Lung (tissue), 11 donors: ENCODE measurements at regions not wholly inside any gene's neighbourhood (a gene's known extent, or its start where the extent isn't known, plus 50 kb on each side); places are given as distances from the start of the nearest gene placed in this dataset.

Source experiments
- ATAC-seq: fragments of 200-7000 bp; cut with Tn5 transposase; one replicate; pipeline ENCODE4 v1.9.1; 2020; ENCODE audit warnings: moderate number of reproducible peaks; ENCODE audit not compliant: insufficient read depth, low FRiP score
- DNase-seq, 3 donors: peaks; one replicate each; pipeline ENCODE4 v3.0.0-alpha.2; 2013 to 2017
- H3K27ac ChIP-seq, 2 donors: one replicate each; pipeline ENCODE4 v1.5.1; 2013; ENCODE audit warnings: mild to moderate bottlenecking in 2 of 2, moderate library complexity in 2 of 2, control low read depth in 1 of 2, inconsistent platforms in 1 of 2, low read depth in 1 of 2, low read length in 1 of 2
- H3K27me3 ChIP-seq, 3 donors: one replicate each; pipeline ENCODE4 v1.5.1; 2013; ENCODE audit warnings: low read length in 2 of 3; ENCODE audit not compliant: control insufficient read depth in 3 of 3, insufficient read depth in 3 of 3
- H3K36me3 ChIP-seq, 4 donors: one replicate each; pipeline ENCODE4 v1.5.1; 2013; ENCODE audit warnings: low read length in 4 of 4, mild to moderate bottlenecking in 1 of 4, moderate library complexity in 1 of 4; ENCODE audit not compliant: control insufficient read depth in 4 of 4, insufficient read depth in 4 of 4
- H3K4me1 ChIP-seq, 5 donors: one replicate each; pipeline ENCODE4 v1.5.1; 2013; ENCODE audit warnings: low read length in 5 of 5, mild to moderate bottlenecking in 2 of 5, moderate library complexity in 1 of 5; ENCODE audit not compliant: control insufficient read depth in 5 of 5, insufficient read depth in 5 of 5
- H3K4me3 ChIP-seq: one replicate; pipeline ENCODE4 v1.5.1; 2013; ENCODE audit warnings: mild to moderate bottlenecking, control low read depth, moderate library complexity
- H3K9ac ChIP-seq, 2 donors: one replicate each; pipeline ENCODE4 v1.5.1; 2013; ENCODE audit warnings: low read length in 2 of 2, control low read depth in 1 of 2; ENCODE audit not compliant: insufficient read depth in 1 of 2
- H3K9me3 ChIP-seq, 4 donors: one replicate each; pipeline ENCODE4 v1.5.1; 2013; ENCODE audit warnings: low read length in 3 of 4, mild to moderate bottlenecking in 1 of 4, moderate library complexity in 1 of 4; ENCODE audit not compliant: control insufficient read depth in 4 of 4, insufficient read depth in 3 of 4
- WGBS, 2 donors: extraction: QIAGEN DNeasy Blood & Tissue Kit; methylation state at CpG; one replicate each; pipeline ENCODE4 v1.1.7; 2013; 5-methylcytosine and 5-hydroxymethylcytosine counted together
- TF ChIP-seq, protein P1 (sequence below): IDR thresholded peaks from 2 replicates; pipeline ENCODE4 v1.5.1; 2012; ENCODE audit warnings: mild to moderate bottlenecking; ENCODE audit errors: control extremely low read depth, extremely low read depth
- donor health status: control.
- donor health status: control.
- donor health status: Bipolar disorder and iron deficiency.
- donor health status: healthy.
- donor health status: DM: yes; HTN: yes; CAD: no.

GRCh38 chr13:29955137-29955650, 104.8 kb upstream of the UBL3 start:
- no peaks in the 10 kb centered on the region for H3K27me3 ChIP-seq
- peaks cover 0 to 1% (median 0%) of the 10 kb centered on the region in 4 donors for H3K9me3 ChIP-seq
- 93 to 94% methylated on average over 2 of the region's 2 CpGs for WGBS, 2 donors
- ATAC-seq: no peak
- H3K4me1 ChIP-seq: peaks cover 0 to 3% (median 0%) of the 10 kb centered on the region in 5 donors
- DNase-seq: no peak
- H3K27ac ChIP-seq: no peak overlapping the region
- no peak overlapping the region for H3K4me3 ChIP-seq
- no peaks in the 10 kb centered on the region for H3K36me3 ChIP-seq
- TF ChIP-seq, protein P1, sequence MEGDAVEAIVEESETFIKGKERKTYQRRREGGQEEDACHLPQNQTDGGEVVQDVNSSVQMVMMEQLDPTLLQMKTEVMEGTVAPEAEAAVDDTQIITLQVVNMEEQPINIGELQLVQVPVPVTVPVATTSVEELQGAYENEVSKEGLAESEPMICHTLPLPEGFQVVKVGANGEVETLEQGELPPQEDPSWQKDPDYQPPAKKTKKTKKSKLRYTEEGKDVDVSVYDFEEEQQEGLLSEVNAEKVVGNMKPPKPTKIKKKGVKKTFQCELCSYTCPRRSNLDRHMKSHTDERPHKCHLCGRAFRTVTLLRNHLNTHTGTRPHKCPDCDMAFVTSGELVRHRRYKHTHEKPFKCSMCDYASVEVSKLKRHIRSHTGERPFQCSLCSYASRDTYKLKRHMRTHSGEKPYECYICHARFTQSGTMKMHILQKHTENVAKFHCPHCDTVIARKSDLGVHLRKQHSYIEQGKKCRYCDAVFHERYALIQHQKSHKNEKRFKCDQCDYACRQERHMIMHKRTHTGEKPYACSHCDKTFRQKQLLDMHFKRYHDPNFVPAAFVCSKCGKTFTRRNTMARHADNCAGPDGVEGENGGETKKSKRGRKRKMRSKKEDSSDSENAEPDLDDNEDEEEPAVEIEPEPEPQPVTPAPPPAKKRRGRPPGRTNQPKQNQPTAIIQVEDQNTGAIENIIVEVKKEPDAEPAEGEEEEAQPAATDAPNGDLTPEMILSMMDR: no peak
- H3K9ac ChIP-seq: no peak overlapping the region

DNA sequence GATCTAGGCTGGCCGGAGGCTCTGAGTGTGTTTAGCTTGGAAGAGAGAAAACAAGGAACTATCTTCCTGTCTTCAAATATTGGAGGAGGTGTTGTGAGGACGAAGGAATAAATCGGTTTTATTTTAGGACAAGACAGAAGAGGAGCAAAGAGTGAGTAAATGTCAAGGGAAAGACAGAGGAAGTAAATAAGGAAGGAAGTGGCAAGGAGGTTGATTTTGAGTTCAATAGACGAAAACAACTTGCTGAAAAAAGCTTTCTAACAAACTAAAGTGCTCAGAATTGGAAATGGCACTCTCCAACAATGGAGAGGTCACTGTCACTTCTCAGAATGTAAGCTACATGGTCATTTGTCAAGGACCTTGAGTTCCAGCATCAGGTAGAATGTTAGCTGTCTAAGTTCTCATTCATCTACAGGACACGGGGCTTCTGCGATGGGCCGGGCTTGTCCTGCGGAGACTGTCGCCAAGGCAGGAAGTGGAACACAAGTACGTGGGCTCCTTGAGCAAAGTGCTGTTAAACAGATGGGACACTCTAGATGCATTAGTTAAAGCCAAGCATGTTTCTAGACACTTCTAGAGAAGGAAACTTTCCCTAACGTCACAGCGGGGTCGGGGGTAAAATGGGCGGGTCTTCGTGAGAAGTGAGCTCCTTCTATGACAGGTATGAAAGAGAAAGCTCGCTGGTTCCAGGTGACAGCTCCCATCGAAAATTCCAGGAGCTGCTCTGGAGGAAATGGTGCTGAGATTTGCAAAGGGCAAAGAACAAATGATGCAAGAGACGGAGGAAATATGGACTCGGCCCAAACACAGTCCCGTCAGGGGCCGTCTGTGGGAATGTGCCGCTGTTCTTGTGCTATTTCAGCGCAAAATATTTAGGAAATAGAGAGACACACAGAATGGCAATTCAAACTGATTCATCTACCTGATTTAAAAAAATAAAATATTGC, 103.9 kb upstream of the UBL3 start:
- H3K36me3 ChIP-seq: no peaks in the 10 kb centered on the region
- no peak overlapping the region for H3K9ac ChIP-seq
- no peaks in the 10 kb centered on the region for H3K9me3 ChIP-seq
- H3K4me1 ChIP-seq: peaks cover 0 to 3% (median 0%) of the 10 kb centered on the region in 5 donors
- H3K27ac ChIP-seq: no peak overlapping the region
- peak; percentile 53 for ATAC-seq
- H3K27me3 ChIP-seq: no peaks in the 10 kb centered on the region
- H3K4me3 ChIP-seq: no peak overlapping the region
- DNase-seq: no peak
- WGBS, 2 donors: 45 to 60% methylated on average over 23 of the region's 23 CpGs
- TF ChIP-seq, protein P1: no peak

DNA sequence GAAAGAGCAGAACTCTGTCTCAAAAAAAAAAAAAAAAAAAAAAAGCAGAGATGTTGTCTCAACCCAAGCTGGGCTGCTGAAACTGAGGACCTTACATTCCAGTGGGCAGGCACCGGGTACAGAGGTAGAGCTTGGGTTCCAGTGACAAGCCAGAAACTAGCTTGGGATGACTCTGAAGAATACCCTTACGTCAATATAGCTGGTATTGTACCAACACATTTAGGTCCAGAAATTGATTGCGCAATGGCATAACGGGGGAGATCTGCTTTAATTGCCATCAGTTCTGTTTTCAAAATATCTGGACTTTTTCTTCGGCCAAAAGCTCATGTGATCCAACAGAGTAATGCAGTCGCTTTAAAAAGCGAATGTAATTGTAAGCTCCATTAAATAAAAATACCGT, 103.1 kb upstream of the UBL3 start:
- no peak for ATAC-seq

More for the DNA sequence above, 103.1 kb upstream of the UBL3 start:
- Histone ChIP-seq H3K9ac (no peak overlapping the region), H3K27me3 (no peaks in the 10 kb centered on the region), H3K4me1 (peaks cover 0 to 3% (median 0%) of the 10 kb centered on the region in 5 donors), H3K27ac (no peak overlapping the region), H3K9me3 (no peaks in the 10 kb centered on the region), H3K36me3 (no peaks in the 10 kb centered on the region), H3K4me3 (no peak overlapping the region)
- TF ChIP-seq, protein P1: no peak
- DNase-seq: no peak
- 70 to 80% methylated on average over 8 of the region's 8 CpGs for WGBS, 2 donors
